ENCODE measurements at regions not wholly inside any gene's neighbourhood (a gene's known extent, or its start where the extent isn't known, plus 50 kb on each side); places are given as distances from the start of the nearest gene placed in this dataset.

DNA sequence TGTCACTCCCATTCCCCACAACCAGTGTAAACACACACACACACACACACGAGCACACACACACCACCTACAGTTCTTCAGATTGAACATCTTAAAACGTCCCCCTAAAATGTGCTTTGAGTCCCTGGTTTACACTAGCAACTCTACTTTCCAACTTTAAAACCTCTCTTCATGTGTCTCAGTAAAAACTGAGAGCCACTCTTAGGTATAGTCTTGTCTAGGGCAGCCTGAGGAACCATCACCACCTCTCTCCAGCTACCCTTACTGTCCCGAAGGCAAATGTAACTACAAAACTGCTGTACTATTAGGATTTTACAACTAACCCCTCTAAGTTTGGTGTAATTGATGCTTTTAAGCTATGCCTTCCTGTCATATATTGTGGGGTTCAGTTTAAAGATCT is 1501.6 kb upstream of the MIR17HG start:
- no peak overlapping the region for H2BK5ac ChIP-seq (ENCODE audit: low read depth, low read length, poor library complexity, severe bottlenecking)
- DNase-seq (no peak), ATAC-seq (ENCODE audit: low read depth) (no peak)
- no peak overlapping the region for H2AFZ ChIP-seq (replicated peaks; ENCODE audit: low read length, poor library complexity)
- no CpG with 5 or more reads among the region's 3 CpGs for WGBS, 2 experiments (ENCODE audit: extremely low coverage in 2 of 2, insufficient read length in 1 of 2)
- no peak overlapping the region for H4K91ac ChIP-seq (ENCODE audit: insufficient read depth, low read depth, low read length)
- no TSS peak for BruUV-seq (replicated peaks)
- H2AK9ac ChIP-seq (replicated peaks; ENCODE audit: low read depth, low read length, poor library complexity), result no peak overlapping the region
- H3K9me3 ChIP-seq (ENCODE audit: control insufficient read depth, insufficient read depth, low read length), result no peaks in the 10 kb centered on the region; the same call in 1 of the 2 replicates
- no peak overlapping the region for H3K4me2 ChIP-seq (ENCODE audit: low read depth, low read length)
- TF ChIP-seq RFX5 (IDR thresholded peaks at IDR 0.05; ENCODE audit: low read depth, low read length) (no peak), RCOR1 (IDR thresholded peaks at IDR 0.05; ENCODE audit: insufficient replicate concordance, low read length) (no peak), MXI1 (IDR thresholded peaks at IDR 0.05; ENCODE audit: borderline replicate concordance, low read depth, low read length) (no peak), MAFK (IDR thresholded peaks at IDR 0.05; ENCODE audit: low read depth, low read length) (no peak), CEBPB (IDR thresholded peaks at IDR 0.05; ENCODE audit: low read depth, low read length) (no peak), BHLHE40 (IDR thresholded peaks at IDR 0.05; ENCODE audit: low read depth, low read length) (no peak), CHD1 (IDR thresholded peaks at IDR 0.05; ENCODE audit: low read depth, low read length) (no peak), FOS (IDR thresholded peaks at IDR 0.05; ENCODE audit: low read depth, low read length) (no peak), NFE2L2 (IDR thresholded peaks at IDR 0.05; ENCODE audit: low read depth, low read length) (no peak), POLR2A (IDR thresholded peaks at IDR 0.05; ENCODE audit: low read depth, low read length) (no peak), SMC3 (IDR thresholded peaks at IDR 0.05; ENCODE audit: low read depth, low read length) (no peak), MAZ (IDR thresholded peaks at IDR 0.05; ENCODE audit: borderline replicate concordance, low read depth, low read length) (no peak)
- TF ChIP-seq, protein P1, sequence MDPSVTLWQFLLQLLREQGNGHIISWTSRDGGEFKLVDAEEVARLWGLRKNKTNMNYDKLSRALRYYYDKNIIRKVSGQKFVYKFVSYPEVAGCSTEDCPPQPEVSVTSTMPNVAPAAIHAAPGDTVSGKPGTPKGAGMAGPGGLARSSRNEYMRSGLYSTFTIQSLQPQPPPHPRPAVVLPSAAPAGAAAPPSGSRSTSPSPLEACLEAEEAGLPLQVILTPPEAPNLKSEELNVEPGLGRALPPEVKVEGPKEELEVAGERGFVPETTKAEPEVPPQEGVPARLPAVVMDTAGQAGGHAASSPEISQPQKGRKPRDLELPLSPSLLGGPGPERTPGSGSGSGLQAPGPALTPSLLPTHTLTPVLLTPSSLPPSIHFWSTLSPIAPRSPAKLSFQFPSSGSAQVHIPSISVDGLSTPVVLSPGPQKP (IDR thresholded peaks at IDR 0.05; ENCODE audit: borderline replicate concordance, low read depth, low read length), result no peak
- TF ChIP-seq, protein P2, sequence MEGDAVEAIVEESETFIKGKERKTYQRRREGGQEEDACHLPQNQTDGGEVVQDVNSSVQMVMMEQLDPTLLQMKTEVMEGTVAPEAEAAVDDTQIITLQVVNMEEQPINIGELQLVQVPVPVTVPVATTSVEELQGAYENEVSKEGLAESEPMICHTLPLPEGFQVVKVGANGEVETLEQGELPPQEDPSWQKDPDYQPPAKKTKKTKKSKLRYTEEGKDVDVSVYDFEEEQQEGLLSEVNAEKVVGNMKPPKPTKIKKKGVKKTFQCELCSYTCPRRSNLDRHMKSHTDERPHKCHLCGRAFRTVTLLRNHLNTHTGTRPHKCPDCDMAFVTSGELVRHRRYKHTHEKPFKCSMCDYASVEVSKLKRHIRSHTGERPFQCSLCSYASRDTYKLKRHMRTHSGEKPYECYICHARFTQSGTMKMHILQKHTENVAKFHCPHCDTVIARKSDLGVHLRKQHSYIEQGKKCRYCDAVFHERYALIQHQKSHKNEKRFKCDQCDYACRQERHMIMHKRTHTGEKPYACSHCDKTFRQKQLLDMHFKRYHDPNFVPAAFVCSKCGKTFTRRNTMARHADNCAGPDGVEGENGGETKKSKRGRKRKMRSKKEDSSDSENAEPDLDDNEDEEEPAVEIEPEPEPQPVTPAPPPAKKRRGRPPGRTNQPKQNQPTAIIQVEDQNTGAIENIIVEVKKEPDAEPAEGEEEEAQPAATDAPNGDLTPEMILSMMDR (conservative IDR thresholded peaks at IDR 0.05; ENCODE audit: low read depth, low read length), result no peak
- TF ChIP-seq, protein P3, sequence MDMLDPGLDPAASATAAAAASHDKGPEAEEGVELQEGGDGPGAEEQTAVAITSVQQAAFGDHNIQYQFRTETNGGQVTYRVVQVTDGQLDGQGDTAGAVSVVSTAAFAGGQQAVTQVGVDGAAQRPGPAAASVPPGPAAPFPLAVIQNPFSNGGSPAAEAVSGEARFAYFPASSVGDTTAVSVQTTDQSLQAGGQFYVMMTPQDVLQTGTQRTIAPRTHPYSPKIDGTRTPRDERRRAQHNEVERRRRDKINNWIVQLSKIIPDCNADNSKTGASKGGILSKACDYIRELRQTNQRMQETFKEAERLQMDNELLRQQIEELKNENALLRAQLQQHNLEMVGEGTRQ (IDR thresholded peaks at IDR 0.05; ENCODE audit: low read depth, low read length), result no peak
- in situ Hi-C loops (cut with MboI; ENCODE audit: low sequenced_read_pairs) (no loop called here), dilution Hi-C loops (cut with HindIII; ENCODE audit: low sequenced_read_pairs, unreplicated experiment) (no loop called here), intact Hi-C loops (cut with micrococcal nuclease) (no loop called here)
- H4K8ac ChIP-seq (ENCODE audit: low read depth in 2 of 2, low read length in 2 of 2), result no peak overlapping the region
- no peak overlapping the region for H3K9ac ChIP-seq (ENCODE audit: low read depth, low read length)
- no peak overlapping the region for H3K56ac ChIP-seq (ENCODE audit: extremely low read depth, insufficient read depth, low read length)
- ChIA-PET CTCF (no interaction called here), POLR2A (ENCODE audit: unreplicated experiment) (no interaction called here)
- H4K5ac ChIP-seq (ENCODE audit: low read depth, low read length), result no peak overlapping the region
- no peak overlapping the region for H3K23ac ChIP-seq (ENCODE audit: low read depth, low read length)
- no peak overlapping the region for H2AK5ac ChIP-seq (ENCODE audit: low read depth, low read length)
- no peak overlapping the region for H2BK120ac ChIP-seq (ENCODE audit: low read depth, low read length)
- H4K20me1 ChIP-seq (ENCODE audit: insufficient read depth, low read length), result no peaks in the 10 kb centered on the region
- H2BK20ac ChIP-seq (ENCODE audit: low read depth, low read length), result no peak overlapping the region
- no peaks in the 10 kb centered on the region for H3K36me3 ChIP-seq (ENCODE audit: control insufficient read depth, insufficient read depth, low read length)
- no peaks in the 10 kb centered on the region for H3K27me3 ChIP-seq (ENCODE audit: control insufficient read depth, insufficient read depth, low read length)
- no peak overlapping the region for H3K14ac ChIP-seq (replicated peaks; ENCODE audit: low read depth, low read length)
- no peak overlapping the region for H3K18ac ChIP-seq (ENCODE audit: low read depth, low read length)
- H3K79me1 ChIP-seq (ENCODE audit: low read depth in 1 of 2, low read length in 2 of 2), result no peaks in the 10 kb centered on the region
- no peak overlapping the region for H2BK15ac ChIP-seq (ENCODE audit: low read depth, low read length)
- no peak overlapping the region for H3K4me3 ChIP-seq (ENCODE audit: insufficient read depth, low read depth, low read length)
- no peak overlapping the region for H3K27ac ChIP-seq (ENCODE audit: insufficient read depth, low read length)
- H3K9me1 ChIP-seq (ENCODE audit: insufficient read depth, low read length), result no peaks in the 10 kb centered on the region
- no peak overlapping the region for H3K4ac ChIP-seq (ENCODE audit: low read depth, low read length)
- H3K4me1 ChIP-seq (ENCODE audit: control insufficient read depth, insufficient read depth, low read length), result no peaks in the 10 kb centered on the region

Data from IMR-90 (cell line).